ENCODE measurements at regions not wholly inside any gene's neighbourhood (a gene's known extent, or its start where the extent isn't known, plus 50 kb on each side); places are given as distances from the start of the nearest gene placed in this dataset.

DNA sequence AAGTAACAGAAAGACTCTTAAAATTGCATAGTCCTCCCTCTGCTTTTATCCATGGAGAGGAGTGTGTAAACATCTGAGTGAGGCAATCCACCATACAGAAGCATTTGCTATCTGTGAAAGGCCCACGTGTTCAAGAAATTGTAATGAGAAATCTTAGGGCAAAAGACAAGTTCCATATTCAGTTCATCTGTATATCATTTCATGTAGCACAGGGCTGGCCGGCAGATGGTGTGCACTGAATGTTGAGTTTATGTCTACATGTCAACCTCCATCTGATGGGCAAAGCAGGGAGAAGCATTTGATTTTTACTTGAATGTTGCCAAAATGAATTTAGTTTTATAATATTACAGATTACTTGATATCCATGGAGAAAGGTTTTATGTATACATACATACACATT lies 179.5 kb upstream of the RAD23B start:
- TF ChIP-seq, protein P1, sequence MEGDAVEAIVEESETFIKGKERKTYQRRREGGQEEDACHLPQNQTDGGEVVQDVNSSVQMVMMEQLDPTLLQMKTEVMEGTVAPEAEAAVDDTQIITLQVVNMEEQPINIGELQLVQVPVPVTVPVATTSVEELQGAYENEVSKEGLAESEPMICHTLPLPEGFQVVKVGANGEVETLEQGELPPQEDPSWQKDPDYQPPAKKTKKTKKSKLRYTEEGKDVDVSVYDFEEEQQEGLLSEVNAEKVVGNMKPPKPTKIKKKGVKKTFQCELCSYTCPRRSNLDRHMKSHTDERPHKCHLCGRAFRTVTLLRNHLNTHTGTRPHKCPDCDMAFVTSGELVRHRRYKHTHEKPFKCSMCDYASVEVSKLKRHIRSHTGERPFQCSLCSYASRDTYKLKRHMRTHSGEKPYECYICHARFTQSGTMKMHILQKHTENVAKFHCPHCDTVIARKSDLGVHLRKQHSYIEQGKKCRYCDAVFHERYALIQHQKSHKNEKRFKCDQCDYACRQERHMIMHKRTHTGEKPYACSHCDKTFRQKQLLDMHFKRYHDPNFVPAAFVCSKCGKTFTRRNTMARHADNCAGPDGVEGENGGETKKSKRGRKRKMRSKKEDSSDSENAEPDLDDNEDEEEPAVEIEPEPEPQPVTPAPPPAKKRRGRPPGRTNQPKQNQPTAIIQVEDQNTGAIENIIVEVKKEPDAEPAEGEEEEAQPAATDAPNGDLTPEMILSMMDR (conservative IDR thresholded peaks at IDR 0.05; ENCODE audit: low read depth, low read length): no peak
- TF ChIP-seq EZH2 (IDR thresholded peaks at IDR 0.05; ENCODE audit: borderline replicate concordance, low read depth, low read length, poor library complexity, severe bottlenecking): no peak
